ENCODE measurements at regions not wholly inside any gene's neighbourhood (a gene's known extent, or its start where the extent isn't known, plus 50 kb on each side); places are given as distances from the start of the nearest gene placed in this dataset.

DNA sequence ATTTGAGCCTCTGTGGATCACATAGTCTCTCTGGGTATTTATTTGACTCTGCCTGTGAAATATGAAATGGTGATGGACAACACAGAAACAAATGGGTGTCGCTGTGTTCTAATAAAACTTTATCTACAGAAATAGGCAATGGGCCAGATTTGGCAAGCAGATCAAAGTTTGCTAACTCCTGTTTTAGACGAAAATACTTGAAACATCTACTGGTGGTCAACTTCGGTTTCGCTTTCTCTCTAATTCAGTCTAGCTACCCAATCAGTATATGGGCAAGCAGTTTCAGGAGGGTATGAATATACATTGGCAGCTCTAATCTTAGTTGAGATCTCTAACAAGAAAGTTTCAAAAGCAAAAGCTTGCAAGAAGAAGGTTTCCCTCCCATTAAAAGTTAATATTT lies 60.1 kb upstream of the DYNLRB2 start:
- no peak for TF ChIP-seq ZNF384 (IDR thresholded peaks at IDR 0.05)
- TF ChIP-seq CTBP1 (IDR thresholded peaks at IDR 0.05; ENCODE audit: borderline replicate concordance): no peak
- no peak for TF ChIP-seq LEF1 (IDR thresholded peaks at IDR 0.05; ENCODE audit: borderline replicate concordance)
- no peak for TF ChIP-seq FOXM1 (IDR thresholded peaks at IDR 0.05; ENCODE audit: borderline replicate concordance)
- TF ChIP-seq, protein P1, sequence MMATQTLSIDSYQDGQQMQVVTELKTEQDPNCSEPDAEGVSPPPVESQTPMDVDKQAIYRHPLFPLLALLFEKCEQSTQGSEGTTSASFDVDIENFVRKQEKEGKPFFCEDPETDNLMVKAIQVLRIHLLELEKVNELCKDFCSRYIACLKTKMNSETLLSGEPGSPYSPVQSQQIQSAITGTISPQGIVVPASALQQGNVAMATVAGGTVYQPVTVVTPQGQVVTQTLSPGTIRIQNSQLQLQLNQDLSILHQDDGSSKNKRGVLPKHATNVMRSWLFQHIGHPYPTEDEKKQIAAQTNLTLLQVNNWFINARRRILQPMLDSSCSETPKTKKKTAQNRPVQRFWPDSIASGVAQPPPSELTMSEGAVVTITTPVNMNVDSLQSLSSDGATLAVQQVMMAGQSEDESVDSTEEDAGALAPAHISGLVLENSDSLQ (IDR thresholded peaks at IDR 0.05): no peak
